Ishikawa (cell line): ENCODE measurements at regions not wholly inside any gene's neighbourhood (a gene's known extent, or its start where the extent isn't known, plus 50 kb on each side); places are given as distances from the start of the nearest gene placed in this dataset.

Source experiments
- CEBPB ChIP-seq: IDR thresholded peaks from 2 replicates; pipeline ENCODE4 v1.6.1; 2012
- CREB1 ChIP-seq: IDR thresholded peaks from 2 replicates; pipeline ENCODE4 v1.6.1; 2012; ENCODE audit warnings: low read depth
- EGR1 ChIP-seq: IDR thresholded peaks from 2 replicates; pipeline ENCODE4 v1.6.1; 2012
- EP300 ChIP-seq: IDR thresholded peaks from 2 replicates; pipeline ENCODE4 v1.6.1; 2012; ENCODE audit warnings: borderline replicate concordance
- FOXM1 ChIP-seq: IDR thresholded peaks from 2 replicates; pipeline ENCODE4 v1.6.1; 2012; ENCODE audit warnings: low read depth, borderline replicate concordance
- NFIC ChIP-seq: IDR thresholded peaks from 2 replicates; pipeline ENCODE4 v1.6.1; 2012
- RAD21 ChIP-seq: IDR thresholded peaks from 2 replicates; pipeline ENCODE4 v1.6.1; 2012; ENCODE audit warnings: low read depth
- TAF1 ChIP-seq: IDR thresholded peaks from 2 replicates; pipeline ENCODE4 v1.6.1; 2012; ENCODE audit warnings: low read depth, mild to moderate bottlenecking
- TCF12 ChIP-seq: IDR thresholded peaks from 2 replicates; pipeline ENCODE4 v1.6.1; 2012; ENCODE audit warnings: low read depth
- TEAD4 ChIP-seq: IDR thresholded peaks from 2 replicates; pipeline ENCODE4 v1.6.1; 2012
- YY1 ChIP-seq: IDR thresholded peaks from 2 replicates; pipeline ENCODE4 v1.6.1; 2012; ENCODE audit warnings: low read depth
- ZBTB7A ChIP-seq: IDR thresholded peaks from 2 replicates; pipeline ENCODE4 v1.6.1; 2012; ENCODE audit warnings: low read depth
- TF ChIP-seq, protein P1 (sequence below): IDR thresholded peaks from 2 replicates; pipeline ENCODE4 v1.6.1; 2012
- TF ChIP-seq, protein P2 (sequence below): IDR thresholded peaks from 2 replicates; pipeline ENCODE4 v1.6.1; 2012; ENCODE audit warnings: low read depth, mild to moderate bottlenecking
- TF ChIP-seq, protein P3 (sequence below): IDR thresholded peaks from 2 replicates; pipeline ENCODE4 v1.6.1; 2012

DNA sequence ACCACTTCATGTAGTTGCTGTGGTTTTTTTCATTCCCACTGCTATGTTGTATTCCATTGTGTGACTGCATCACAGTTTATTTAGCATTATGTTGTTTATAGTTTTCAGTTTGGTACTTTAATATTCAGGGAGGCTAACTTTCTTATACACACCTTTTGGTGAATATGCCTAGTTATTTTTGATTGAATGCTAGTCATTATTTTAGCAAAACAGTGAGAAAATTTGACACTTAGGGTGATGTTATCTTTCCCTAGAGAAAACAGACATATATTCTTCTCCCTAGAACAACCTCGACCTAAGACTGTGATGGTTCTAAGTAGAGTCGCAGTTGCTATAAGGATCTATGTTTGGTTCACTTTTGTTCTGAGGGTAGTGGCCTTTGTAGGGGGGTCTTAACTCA is 120.8 kb upstream of the B3GAT2 start:
- TF ChIP-seq CEBPB, result no peak
- no peak for TF ChIP-seq EP300
- TF ChIP-seq TEAD4, result no peak
- TF ChIP-seq, protein P1, sequence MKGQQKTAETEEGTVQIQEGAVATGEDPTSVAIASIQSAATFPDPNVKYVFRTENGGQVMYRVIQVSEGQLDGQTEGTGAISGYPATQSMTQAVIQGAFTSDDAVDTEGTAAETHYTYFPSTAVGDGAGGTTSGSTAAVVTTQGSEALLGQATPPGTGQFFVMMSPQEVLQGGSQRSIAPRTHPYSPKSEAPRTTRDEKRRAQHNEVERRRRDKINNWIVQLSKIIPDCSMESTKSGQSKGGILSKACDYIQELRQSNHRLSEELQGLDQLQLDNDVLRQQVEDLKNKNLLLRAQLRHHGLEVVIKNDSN, result no peak
- TF ChIP-seq CREB1, result no peak
- no peak for TF ChIP-seq NFIC
- TF ChIP-seq, protein P2, sequence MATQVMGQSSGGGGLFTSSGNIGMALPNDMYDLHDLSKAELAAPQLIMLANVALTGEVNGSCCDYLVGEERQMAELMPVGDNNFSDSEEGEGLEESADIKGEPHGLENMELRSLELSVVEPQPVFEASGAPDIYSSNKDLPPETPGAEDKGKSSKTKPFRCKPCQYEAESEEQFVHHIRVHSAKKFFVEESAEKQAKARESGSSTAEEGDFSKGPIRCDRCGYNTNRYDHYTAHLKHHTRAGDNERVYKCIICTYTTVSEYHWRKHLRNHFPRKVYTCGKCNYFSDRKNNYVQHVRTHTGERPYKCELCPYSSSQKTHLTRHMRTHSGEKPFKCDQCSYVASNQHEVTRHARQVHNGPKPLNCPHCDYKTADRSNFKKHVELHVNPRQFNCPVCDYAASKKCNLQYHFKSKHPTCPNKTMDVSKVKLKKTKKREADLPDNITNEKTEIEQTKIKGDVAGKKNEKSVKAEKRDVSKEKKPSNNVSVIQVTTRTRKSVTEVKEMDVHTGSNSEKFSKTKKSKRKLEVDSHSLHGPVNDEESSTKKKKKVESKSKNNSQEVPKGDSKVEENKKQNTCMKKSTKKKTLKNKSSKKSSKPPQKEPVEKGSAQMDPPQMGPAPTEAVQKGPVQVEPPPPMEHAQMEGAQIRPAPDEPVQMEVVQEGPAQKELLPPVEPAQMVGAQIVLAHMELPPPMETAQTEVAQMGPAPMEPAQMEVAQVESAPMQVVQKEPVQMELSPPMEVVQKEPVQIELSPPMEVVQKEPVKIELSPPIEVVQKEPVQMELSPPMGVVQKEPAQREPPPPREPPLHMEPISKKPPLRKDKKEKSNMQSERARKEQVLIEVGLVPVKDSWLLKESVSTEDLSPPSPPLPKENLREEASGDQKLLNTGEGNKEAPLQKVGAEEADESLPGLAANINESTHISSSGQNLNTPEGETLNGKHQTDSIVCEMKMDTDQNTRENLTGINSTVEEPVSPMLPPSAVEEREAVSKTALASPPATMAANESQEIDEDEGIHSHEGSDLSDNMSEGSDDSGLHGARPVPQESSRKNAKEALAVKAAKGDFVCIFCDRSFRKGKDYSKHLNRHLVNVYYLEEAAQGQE, result no peak
- TF ChIP-seq FOXM1, result no peak
- TF ChIP-seq, protein P3, sequence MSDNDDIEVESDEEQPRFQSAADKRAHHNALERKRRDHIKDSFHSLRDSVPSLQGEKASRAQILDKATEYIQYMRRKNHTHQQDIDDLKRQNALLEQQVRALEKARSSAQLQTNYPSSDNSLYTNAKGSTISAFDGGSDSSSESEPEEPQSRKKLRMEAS, result no peak
- no peak for TF ChIP-seq YY1

DNA sequence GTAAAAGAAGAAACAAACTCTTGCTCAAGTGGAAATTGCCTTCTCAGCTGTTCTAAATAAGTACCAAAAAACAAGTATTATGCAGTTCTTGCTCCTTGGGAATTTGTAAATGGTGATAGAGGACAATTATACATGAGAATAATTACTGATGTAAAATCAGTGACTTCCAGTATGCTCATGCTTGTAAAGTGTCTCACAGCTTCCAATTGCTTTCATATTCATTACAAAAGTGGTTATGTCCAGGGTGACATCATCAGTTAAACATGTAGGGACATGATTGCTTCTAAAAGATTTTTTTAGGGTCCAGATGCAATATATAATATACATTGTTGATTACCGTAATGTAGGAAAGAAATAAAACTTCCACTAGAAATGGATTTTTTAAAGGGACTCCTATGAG is 122.8 kb upstream of the B3GAT2 start:
- TF ChIP-seq TAF1 (no peak), EGR1 (no peak), EP300 (no peak), TEAD4 (no peak)
- TF ChIP-seq, protein P1, result no peak
- TF ChIP-seq, protein P2, result no peak

DNA sequence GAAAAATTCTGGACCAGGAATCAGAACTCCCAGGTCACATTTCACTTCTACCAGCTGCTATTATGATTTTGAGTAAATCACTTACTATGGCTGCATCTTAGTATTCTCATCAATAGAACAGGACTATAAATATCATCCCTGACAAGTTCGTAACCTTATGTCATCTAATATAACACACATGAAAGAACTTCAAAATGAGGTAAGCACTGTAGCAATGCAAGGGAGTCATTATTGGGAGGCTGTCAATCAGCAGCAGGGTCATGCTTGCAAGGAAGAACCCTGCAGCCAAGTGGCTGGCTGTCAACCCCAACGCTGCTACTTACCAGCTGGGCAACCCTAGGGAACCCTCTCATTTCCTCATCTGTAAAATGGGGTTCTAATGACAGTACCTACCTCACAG is 123.3 kb upstream of the B3GAT2 start:
- no peak for TF ChIP-seq TAF1
- TF ChIP-seq YY1, result no peak

DNA sequence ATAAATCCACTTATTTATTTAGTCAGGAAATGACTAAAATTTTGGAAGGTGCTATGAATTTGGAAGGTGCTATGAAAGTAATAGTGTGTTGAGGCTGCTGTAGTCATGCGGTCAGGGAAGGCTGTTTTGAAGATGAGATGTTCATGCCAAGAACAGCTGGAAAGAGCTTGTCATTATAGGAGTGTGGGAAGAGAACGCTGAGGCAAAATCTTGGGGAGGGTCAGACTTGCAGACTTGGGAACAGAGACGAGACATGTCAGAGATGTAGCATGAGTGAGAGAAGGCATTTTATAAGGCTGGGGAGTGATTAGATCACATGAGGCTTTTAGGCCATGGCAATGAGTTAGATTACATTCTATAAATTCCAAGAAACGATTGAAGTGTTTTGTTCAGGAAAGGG is 124.0 kb upstream of the B3GAT2 start:
- no peak for TF ChIP-seq RAD21
- TF ChIP-seq, protein P3, result no peak
- TF ChIP-seq TCF12, result no peak
- TF ChIP-seq YY1, result no peak
- no peak for TF ChIP-seq EP300
- TF ChIP-seq, protein P1, result no peak
- TF ChIP-seq ZBTB7A, result no peak
- TF ChIP-seq CREB1, result no peak

DNA sequence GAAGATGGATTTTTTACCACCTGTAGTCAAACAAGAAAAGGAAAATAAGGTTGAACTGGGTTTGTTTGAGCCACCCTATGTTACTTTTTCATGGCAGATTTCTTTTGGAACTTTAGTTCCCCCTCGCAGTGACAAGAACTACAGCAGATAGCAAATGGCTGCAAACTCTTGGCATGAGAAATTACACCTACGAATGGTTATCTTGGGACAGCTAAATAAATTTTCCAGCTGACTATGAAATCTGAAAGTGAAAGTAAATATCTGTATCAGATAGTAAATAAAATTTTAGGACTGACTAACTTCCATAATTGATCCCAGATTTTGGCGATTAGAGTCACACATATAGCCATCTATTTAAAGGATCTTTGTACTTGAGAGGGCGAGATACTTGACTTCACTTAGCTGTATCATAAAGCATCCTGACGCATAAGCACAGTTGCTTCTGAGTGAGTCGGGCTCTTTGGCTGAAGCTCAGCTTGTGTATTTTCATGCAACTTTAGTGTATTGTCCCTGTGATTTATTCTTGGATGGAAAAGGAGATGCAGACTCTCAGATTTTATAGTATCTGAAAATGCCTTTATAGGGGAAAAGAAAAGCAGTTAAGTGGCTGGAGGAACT is 125.3 kb upstream of the B3GAT2 start:
- TF ChIP-seq CREB1 (no peak), TAF1 (no peak), CEBPB (no peak), FOXM1 (no peak), EP300 (no peak), TCF12 (no peak), YY1 (no peak)
- TF ChIP-seq, protein P1, result no peak

DNA sequence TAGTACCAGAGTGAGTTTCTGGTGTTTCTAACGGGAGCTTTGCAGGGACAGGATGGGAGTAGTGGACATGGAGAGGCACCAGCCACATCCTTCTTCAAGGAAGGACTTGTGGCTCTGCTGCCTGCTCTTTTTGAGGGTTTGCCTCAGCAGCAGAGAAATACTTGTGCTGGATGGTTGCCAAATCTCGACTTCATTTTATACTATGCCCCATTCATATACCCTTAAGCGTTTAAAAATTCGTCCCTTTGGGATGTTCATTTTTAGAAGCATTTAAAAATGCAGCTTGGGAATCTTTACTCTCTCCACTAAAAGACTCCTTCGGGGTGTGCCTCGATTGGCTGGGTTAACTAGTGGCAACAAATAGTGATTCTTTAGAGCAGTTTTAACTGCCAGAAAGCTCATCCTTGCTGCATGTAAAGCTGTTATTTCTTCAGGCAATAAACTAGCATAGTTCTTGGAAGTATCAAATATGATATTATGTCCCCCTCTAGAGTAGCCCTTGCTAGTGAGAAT is 126.5 kb upstream of the B3GAT2 start:
- TF ChIP-seq TAF1 (no peak), EGR1 (no peak), CREB1 (no peak), RAD21 (no peak), CEBPB (no peak), NFIC (no peak)
- TF ChIP-seq, protein P2, result no peak
